ENCODE measurements at regions not wholly inside any gene's neighbourhood (a gene's known extent, or its start where the extent isn't known, plus 50 kb on each side); places are given as distances from the start of the nearest gene placed in this dataset.
"Not testable (repeated sequence)": the region's sequence is repeated elsewhere in the genome, so short reads cannot be mapped to it uniquely, and the experiment has no call there.

- H3K9me3 Mint-ChIP-seq, result no peaks in the 10 kb centered on the region
- H3K36me3 Mint-ChIP-seq (ENCODE audit: low read depth), result no peaks in the 10 kb centered on the region
- ATAC-seq (replicated peaks), result no peak
- no peaks in the 10 kb centered on the region for H3K4me1 Mint-ChIP-seq
- peaks cover 8% of the 10 kb centered on the region for H3K27me3 Mint-ChIP-seq
- H3K27ac Mint-ChIP-seq, result no peak overlapping the region
- H3K4me3 Mint-ChIP-seq, result no peak overlapping the region
Observed at GRCh38 chr13:22940090-22940710, 240.6 kb upstream of the SGCG start.

DNA sequence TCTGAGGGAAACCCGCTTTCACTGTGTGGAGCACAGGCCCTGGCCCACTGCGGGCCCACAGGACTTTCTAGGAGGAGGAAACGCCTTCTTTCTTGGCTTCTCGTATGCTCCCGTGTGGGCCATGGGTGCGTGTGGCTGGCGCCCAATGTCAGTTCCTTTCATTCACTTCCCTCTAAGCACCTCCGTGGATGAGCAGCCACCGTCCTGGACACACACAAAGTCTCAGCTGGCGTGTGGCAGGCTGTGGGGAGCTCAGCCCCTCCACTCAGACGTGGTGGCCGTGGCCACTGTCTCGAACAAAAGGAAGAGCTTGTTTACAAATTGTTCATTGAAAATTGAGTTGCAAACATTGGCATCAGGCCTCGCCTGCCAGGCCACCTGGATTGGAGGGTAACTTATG lies 240.0 kb upstream of the SGCG start:
- Mint-ChIP-seq H3K27ac (no peak overlapping the region), H3K4me1 (no peaks in the 10 kb centered on the region), H3K9me3 (no peaks in the 10 kb centered on the region), H3K36me3 (ENCODE audit: low read depth) (no peaks in the 10 kb centered on the region), H3K4me3 (no peak overlapping the region), H3K27me3 (peaks cover 8% of the 10 kb centered on the region)
- no peak for ATAC-seq (replicated peaks)

- not testable (repeated sequence) for H3K36me3 Mint-ChIP-seq (ENCODE audit: low read depth); ATAC-seq (replicated peaks)
Observed at GRCh38 chr13:22941495-22941894, 239.3 kb upstream of the SGCG start.

DNA sequence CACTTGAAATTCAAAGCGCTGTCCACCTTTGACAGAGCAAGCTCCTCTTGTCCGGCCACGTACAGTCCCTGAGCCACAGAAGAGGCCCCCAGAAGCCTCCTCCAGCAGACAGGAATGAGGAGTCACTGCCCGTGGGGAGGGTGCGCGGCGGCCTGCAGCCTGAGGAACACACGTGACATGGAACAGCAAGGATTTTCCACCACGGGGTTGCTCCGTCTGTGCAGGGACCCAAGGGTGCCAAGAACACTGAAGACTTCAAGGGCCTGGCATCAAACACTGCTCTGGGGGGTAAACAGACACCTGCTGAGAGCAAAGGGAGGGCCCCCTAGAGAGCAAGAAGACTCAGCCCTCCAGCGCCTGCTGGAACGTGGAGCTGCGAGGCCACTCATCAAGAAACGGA lies 237.9 kb upstream of the SGCG start:
- H3K4me3 Mint-ChIP-seq; H3K36me3 Mint-ChIP-seq (ENCODE audit: low read depth); H3K27ac Mint-ChIP-seq; ATAC-seq (replicated peaks); H3K9me3 Mint-ChIP-seq; H3K4me1 Mint-ChIP-seq; H3K27me3 Mint-ChIP-seq: not testable (repeated sequence)

More at GRCh38 chr13:22941495-22941894, 239.3 kb upstream of the SGCG start:
- not testable (repeated sequence) for H3K9me3 Mint-ChIP-seq, H3K27ac Mint-ChIP-seq, H3K27me3 Mint-ChIP-seq, H3K4me3 Mint-ChIP-seq, H3K4me1 Mint-ChIP-seq

GRCh38 chr13:22944378-22944777 lies 236.4 kb upstream of the SGCG start:
- Mint-ChIP-seq H3K27me3 (peaks cover 11% of the 10 kb centered on the region), H3K4me1 (no peaks in the 10 kb centered on the region), H3K36me3 (ENCODE audit: low read depth) (no peaks in the 10 kb centered on the region), H3K27ac (no peak overlapping the region), H3K4me3 (no peak overlapping the region), H3K9me3 (no peaks in the 10 kb centered on the region)
- no peak for ATAC-seq (replicated peaks)

DNA sequence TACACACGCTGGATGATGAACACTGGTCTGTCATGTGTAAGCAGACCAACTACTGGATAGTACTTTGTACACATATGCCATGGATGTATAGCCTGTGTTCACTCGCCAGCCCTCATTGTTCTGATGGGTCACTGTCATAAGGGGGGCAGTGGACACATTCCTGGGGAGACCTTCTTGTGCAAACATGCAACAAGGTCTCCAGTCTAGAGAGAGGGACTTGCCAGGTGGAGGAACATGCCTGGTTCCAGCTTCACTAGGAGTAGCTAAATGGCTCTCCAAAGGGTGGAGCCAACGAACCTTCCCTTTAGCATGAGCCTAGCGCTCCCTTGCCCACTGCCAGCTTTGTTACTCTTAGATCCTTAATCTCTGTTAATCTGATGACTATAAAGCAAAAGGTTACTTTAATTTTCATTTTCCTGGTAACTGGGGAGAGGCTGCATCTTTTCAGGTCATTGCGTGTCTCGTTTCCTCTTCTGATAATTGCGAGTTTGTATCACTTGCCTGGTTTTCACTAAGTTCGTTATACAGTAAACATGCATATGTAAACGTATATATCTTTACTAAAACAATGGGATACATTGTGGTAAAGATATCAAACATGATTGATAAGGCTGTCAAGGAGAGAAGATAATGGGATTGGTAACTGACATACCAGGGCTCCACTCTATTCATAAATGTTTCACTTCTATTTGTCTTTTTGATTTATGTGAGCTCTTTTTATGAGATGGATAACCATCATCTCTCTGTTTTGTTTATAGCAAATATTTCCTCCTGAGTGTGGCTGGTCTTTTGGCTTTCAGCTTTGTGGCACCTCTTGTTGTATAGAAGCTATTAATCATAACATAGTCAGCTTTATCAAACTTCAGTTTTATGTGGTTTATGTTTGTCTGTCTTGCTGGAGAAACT lies 235.2 kb upstream of the SGCG start:
- Mint-ChIP-seq H3K4me1 (no peaks in the 10 kb centered on the region), H3K27ac (no peak overlapping the region), H3K9me3 (peaks cover 6% of the 10 kb centered on the region), H3K4me3 (no peak overlapping the region), H3K36me3 (ENCODE audit: low read depth) (no peaks in the 10 kb centered on the region), H3K27me3 (peaks cover 15% of the 10 kb centered on the region)
- no peak for ATAC-seq (replicated peaks)

GRCh38 chr13:22948421-22948820 lies 232.4 kb upstream of the SGCG start:
- Mint-ChIP-seq H3K4me1 (no peaks in the 10 kb centered on the region), H3K9me3 (peaks cover 10% of the 10 kb centered on the region), H3K27ac (no peak overlapping the region), H3K36me3 (ENCODE audit: low read depth) (no peaks in the 10 kb centered on the region), H3K27me3 (peaks cover 15% of the 10 kb centered on the region), H3K4me3 (no peak overlapping the region)
- no peak for ATAC-seq (replicated peaks)

DNA sequence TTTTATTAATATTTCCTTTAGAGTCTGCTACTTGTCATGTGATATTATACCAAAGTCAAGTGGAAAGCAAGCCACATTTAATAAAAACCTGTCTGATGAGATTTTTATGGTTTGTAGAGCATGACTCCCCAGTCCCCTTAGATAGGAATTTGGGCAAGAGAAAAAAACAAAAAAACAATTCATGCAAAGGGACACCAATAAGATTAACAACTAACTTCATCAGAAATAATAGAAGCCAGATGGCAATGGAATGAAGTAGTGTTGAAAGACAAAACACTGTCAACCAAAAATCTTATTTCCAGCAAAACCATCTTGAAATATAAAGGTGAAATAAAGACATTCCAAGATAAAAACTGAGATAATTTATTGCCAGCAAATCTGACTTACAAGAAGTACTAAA lies 228.8 kb upstream of the SGCG start:
- H3K4me1 Mint-ChIP-seq; ATAC-seq (replicated peaks); H3K27me3 Mint-ChIP-seq; H3K36me3 Mint-ChIP-seq (ENCODE audit: low read depth); H3K27ac Mint-ChIP-seq; H3K4me3 Mint-ChIP-seq: not testable (repeated sequence)
- peaks cover 10% of the 10 kb centered on the region for H3K9me3 Mint-ChIP-seq

- H3K4me3 Mint-ChIP-seq; H3K36me3 Mint-ChIP-seq (ENCODE audit: low read depth); H3K27me3 Mint-ChIP-seq; H3K27ac Mint-ChIP-seq; H3K9me3 Mint-ChIP-seq; H3K4me1 Mint-ChIP-seq; ATAC-seq (replicated peaks): not testable (repeated sequence)
Observed at GRCh38 chr13:22955147-22955546, 225.6 kb upstream of the SGCG start.

DNA sequence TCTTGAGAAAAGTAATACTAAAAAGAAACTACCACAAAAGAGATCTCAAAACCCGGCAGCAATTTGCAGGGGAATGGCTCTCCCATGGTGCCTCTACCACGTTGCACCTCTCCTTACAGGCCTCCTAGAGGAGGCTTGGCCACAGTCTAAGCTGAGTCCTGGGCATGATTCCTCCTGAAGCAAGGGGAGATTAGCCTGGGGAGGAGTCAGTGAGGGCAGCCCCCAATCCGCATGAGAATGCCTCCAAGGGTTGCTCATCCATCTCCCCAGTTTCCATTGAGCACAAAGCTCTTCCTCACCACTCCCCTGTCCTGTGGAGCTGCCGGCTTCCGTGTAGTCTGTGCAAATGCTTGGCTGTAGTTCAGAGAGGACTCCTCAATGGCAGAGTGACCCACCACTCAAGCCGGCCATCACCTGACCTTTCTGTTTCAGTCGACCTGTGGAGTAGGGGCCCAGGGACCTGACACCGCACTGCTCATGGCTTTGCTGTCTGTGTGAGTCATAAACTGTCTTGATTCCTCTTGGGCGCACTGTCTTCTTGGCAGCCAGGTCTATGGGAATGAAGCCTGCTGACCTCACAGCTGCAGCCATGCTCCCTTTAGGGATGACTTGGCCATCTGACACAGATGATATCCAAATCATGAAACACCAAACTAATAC lies 224.2 kb upstream of the SGCG start:
- H3K36me3 Mint-ChIP-seq (ENCODE audit: low read depth); ATAC-seq (replicated peaks); H3K4me1 Mint-ChIP-seq; H3K4me3 Mint-ChIP-seq; H3K9me3 Mint-ChIP-seq; H3K27me3 Mint-ChIP-seq; H3K27ac Mint-ChIP-seq: not testable (repeated sequence)

DNA sequence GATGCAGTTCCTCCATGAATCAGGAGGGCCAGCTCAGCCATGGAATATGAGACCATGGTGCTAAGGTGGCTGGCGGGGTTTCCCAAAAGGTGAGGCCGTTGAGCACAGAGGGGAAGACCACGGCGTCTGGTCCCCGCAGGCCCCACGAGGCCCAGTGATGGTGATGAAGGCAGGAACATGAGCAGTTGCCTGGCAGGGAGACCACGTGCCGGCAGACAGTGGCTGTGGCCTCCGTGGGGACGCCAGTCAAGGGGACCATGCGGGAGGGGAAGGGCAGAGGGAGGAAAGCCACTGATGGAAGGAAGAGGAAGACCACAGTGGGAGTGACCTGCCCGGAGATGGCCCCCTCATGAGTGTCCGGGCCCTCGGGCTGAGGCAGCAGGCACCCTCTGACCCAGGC lies 220.9 kb upstream of the SGCG start:
- ATAC-seq (replicated peaks); H3K27me3 Mint-ChIP-seq; H3K4me1 Mint-ChIP-seq; H3K4me3 Mint-ChIP-seq; H3K9me3 Mint-ChIP-seq; H3K36me3 Mint-ChIP-seq (ENCODE audit: low read depth); H3K27ac Mint-ChIP-seq: not testable (repeated sequence)

DNA sequence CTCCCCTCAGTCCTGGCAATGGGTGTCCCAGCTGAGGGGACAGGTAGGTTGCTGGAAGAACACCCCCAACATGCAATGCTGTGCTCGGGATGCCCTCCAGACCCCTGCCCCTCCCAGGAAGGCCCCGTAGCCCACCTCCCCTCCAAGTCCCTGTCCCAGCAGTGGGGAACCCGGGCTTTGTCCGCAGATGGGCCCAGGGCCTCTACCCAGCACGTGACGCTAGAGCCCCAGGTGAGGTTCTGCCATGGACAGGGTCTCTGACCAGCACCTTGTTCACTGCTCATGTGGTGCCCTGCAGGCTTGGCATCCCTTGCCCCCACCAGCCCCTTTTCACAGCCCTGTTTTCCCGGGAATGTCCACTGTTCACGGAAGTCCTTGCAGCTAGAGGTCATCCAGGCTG lies 220.0 kb upstream of the SGCG start:
- Mint-ChIP-seq H3K4me3 (no peak overlapping the region), H3K27ac (no peak overlapping the region), H3K27me3 (no peaks in the 10 kb centered on the region), H3K4me1 (no peaks in the 10 kb centered on the region), H3K36me3 (ENCODE audit: low read depth) (no peaks in the 10 kb centered on the region), H3K9me3 (no peaks in the 10 kb centered on the region)
- ATAC-seq (replicated peaks), result no peak

DNA sequence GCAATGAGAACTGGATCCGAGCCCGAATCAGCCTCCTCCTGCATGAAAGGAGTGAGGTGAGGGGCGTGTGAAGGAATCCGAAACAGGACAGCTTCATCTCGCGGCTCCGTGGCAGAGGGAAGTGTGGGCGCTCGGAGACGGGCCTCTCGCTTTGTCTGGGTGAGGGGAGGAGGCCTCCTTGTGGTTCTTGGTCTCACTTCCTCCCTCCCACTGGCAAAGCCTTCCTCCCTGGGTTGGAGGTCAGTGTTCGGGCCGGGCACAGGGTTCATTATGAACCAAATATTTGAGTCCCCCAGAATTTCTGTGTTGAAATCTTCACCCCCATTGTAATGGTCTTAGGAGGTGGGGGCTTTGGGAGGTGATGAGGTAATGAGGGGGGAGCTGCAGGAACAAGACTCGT lies 219.4 kb upstream of the SGCG start:
- not testable (repeated sequence) for H3K9me3 Mint-ChIP-seq; H3K36me3 Mint-ChIP-seq (ENCODE audit: low read depth); ATAC-seq (replicated peaks); H3K4me1 Mint-ChIP-seq; H3K27ac Mint-ChIP-seq; H3K27me3 Mint-ChIP-seq; H3K4me3 Mint-ChIP-seq

DNA sequence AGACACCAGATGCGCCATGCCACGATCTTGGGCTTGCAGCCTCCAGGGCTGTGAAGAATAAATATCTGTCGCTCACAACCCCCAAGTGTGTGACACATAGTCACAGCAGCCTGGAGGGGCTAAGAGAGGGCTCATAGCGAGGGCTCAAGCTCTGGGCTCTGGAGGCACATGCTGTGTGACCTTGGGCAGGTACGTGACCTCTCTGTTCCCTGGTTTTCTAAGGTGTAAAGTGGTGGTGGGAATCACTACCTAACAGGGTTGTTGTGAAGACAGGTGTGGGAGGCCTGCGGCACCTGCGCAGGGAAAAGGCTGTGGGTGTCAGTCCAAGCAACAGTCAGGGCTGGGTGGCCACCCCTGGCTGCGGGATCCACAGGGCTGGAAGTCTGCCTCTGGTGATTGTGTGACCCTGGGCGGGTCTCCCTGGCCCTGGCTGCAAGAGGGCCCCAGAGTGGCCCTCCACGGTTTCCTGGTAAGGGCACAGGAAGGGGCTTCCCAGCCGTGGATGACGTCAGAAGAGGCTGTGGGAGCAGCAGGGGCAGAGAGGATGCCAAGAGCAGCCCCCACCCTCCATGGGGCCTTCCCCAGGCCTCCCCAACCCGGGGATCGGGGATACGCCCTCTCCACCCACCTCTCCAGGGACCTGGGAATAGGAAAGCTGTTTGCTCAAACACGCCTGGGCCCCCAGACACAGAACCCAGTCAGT lies 218.8 kb upstream of the SGCG start:
- Mint-ChIP-seq H3K4me3 (no peak overlapping the region), H3K27ac (no peak overlapping the region), H3K27me3 (no peaks in the 10 kb centered on the region), H3K4me1 (no peaks in the 10 kb centered on the region), H3K36me3 (ENCODE audit: low read depth) (no peaks in the 10 kb centered on the region), H3K9me3 (no peaks in the 10 kb centered on the region)
- no peak for ATAC-seq (replicated peaks)
